GM10266 (cell line): ENCODE measurements at regions not wholly inside any gene's neighbourhood (a gene's known extent, or its start where the extent isn't known, plus 50 kb on each side); places are given as distances from the start of the nearest gene placed in this dataset.
"Not testable (repeated sequence)": the region's sequence is repeated elsewhere in the genome, so short reads cannot be mapped to it uniquely, and the experiment has no call there.

Experiments
- DNase-seq: peaks from one replicate; pipeline ENCODE4 v3.0.0; 2012; ENCODE audit errors: extremely low spot score
- TF ChIP-seq, protein P1 (sequence below): IDR thresholded peaks from 2 replicates; pipeline ENCODE4 v1.5.1; 2012; ENCODE audit warnings: mild to moderate bottlenecking, low read depth; ENCODE audit not compliant: control insufficient read depth, insufficient read depth; ENCODE audit errors: missing control alignments

DNA sequence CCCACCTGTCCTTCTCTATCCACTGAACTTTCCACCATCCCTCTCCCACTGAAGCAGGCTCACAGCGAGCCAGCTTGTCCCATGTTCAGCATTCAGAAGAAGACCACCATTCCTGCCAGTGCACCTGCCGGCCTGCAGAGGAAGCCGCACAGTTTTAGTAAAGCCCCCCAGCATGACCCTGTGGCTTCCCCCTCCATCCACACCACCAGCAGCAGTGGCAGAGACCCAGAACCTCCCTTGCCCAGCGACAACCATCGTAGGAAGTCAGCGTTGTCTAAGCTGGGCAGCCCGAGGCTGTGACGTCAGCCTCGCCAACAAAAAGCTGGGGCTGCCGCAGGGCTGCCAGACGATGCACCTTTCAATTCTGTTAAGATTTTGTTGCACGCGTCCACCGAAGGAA, 66.6 kb upstream of the TAMM41 start:
- no peak for DNase-seq
- TF ChIP-seq, protein P1, sequence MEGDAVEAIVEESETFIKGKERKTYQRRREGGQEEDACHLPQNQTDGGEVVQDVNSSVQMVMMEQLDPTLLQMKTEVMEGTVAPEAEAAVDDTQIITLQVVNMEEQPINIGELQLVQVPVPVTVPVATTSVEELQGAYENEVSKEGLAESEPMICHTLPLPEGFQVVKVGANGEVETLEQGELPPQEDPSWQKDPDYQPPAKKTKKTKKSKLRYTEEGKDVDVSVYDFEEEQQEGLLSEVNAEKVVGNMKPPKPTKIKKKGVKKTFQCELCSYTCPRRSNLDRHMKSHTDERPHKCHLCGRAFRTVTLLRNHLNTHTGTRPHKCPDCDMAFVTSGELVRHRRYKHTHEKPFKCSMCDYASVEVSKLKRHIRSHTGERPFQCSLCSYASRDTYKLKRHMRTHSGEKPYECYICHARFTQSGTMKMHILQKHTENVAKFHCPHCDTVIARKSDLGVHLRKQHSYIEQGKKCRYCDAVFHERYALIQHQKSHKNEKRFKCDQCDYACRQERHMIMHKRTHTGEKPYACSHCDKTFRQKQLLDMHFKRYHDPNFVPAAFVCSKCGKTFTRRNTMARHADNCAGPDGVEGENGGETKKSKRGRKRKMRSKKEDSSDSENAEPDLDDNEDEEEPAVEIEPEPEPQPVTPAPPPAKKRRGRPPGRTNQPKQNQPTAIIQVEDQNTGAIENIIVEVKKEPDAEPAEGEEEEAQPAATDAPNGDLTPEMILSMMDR = no peak

DNA sequence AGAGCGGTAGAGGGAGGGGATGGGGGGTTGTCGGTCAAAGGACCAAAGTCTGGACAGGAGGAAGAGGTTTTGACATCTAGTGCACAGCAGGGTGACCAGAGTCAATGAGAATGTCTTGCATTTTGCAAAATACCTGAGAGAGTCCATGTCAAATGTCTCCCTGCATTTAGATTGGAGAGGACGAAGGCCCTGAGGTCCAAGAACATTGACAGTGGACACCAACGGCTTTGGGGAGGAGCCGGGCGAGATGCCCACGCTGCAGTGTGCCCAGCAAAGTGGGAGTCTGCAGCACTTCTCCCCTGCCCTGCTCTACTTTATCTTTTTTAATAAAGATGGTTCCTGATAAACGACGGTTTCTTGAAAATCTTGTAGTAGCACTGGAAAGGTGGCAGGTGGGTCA, 67.4 kb upstream of the TAMM41 start:
- TF ChIP-seq, protein P1 = no peak
- DNase-seq = no peak

GRCh38 chr3:11914651-11915050, 68.0 kb upstream of the TAMM41 start:
- TF ChIP-seq, protein P1 = no peak
- DNase-seq = no peak

DNA sequence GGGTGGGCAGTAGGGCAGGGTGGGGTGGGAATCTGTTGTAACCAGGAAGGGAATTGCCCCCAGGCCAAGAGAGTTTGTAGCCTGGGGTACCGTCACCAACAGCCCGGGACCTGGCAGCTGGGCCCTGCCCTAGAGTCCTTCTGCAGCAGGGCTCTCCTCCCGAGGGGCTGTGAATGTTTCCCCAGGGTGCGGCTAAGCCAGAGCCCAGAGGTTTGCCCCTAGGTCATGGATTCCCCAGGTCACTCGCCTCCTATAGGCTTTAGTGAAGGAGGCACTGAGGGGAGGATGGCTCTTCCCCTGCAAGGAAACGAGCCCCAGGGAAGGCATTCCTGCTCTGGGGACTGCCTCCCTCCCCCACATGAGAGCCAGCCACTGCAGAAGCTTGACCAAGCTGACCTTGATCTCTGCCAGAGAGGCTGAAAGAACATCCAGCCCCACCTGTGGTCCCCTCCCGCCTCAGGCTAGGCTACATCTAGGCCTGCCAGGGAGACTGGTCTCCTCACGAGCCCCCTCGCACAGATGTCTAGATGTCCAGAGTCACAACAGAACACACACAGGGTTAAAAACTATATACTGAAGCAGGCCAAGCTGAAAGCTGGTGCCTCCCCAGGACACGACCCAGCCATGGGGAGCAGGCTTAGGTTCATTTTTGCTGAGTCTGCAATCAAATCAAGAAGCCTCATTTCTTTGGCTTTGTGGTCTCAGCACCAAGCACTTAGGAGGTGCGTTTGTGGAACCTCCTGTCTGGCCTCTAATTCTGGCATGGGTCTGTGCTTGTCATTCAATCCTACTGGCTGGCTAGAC, 69.1 kb upstream of the TAMM41 start:
- TF ChIP-seq, protein P1 = no peak
- DNase-seq = no peak

DNA sequence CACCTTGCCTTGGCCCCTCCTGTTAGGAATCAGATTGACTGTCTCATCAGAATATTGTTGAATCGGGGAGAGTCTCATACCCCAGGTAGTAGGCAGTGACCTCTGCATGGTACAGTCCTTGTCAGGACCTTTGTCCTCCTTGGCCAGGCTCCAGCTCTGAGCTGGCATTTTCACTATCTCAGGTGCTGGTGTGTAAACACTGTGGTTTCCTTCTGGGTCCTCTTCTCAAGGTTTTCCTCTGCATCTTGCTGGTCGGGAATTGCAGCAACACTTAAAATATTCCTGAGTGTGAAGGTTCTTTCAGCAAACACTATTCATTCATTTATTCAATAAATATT, 69.7 kb upstream of the TAMM41 start:
- not testable (repeated sequence) for DNase-seq

GRCh38 chr3:11917051-11917450, 70.4 kb upstream of the TAMM41 start:
- TF ChIP-seq, protein P1 = no peak

GRCh38 chr3:11919390-11919789, 72.7 kb upstream of the TAMM41 start:
- TF ChIP-seq, protein P1 = no peak

More at GRCh38 chr3:11917051-11917450, 70.4 kb upstream of the TAMM41 start:
- no peak for DNase-seq

GRCh38 chr3:11924518-11924917, 77.8 kb upstream of the TAMM41 start:
- TF ChIP-seq, protein P1 = no peak
- no peak for DNase-seq

More at GRCh38 chr3:11919390-11919789, 72.7 kb upstream of the TAMM41 start:
- DNase-seq = no peak
